Endothelial cell of hepatic sinusoid (primary cell): ENCODE measurements at regions not wholly inside any gene's neighbourhood (a gene's known extent, or its start where the extent isn't known, plus 50 kb on each side); places are given as distances from the start of the nearest gene placed in this dataset.
"Not testable (repeated sequence)": the region's sequence is repeated elsewhere in the genome, so short reads cannot be mapped to it uniquely, and the experiment has no call there.

Source experiments
- in situ Hi-C: cut with HindIII; loops from 2 replicates; pipeline ENCODE4 v1.10.0; 2017; ENCODE audit warnings: low sequenced_read_pairs

DNA sequence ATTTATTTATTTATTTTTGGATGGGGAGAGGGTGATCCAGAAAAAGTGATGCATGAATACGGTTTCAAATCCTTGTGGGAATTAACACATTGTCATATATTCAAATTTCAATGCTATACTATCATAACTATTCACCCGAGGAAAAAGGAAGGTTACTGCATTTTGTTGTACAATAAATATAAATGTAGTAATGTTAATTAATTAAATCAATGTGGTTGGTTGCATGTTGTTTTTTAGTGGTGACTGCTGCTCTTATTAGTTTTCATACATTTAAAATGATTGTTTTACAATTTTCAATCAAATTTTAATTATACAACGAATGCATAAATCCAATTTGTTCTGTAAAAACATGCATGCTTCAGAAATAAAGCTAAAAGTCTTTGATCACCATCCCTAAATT lies 180.5 kb downstream of the ZFP64 start:
- in situ Hi-C loops = no loop called here

DNA sequence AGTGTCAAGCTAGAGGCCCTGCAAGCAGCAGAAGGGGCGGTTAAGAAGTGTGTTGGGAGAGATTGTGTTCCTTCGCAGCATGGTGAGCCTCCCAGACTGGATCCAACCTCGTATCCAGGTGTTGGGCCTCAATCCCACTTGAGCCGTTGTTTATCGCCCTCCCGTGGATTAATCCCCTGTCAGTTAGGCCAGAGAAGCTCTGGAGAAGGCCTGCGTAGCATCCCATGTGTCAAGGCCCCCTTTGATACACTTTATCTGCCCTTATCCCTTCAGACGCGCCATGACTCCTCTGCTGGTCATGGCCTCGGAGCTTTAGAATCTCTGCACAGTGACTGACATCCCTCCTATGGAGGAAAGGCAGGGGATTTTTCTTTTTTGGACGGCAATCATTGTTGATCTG lies 181.0 kb downstream of the ZFP64 start:
- in situ Hi-C loops = no loop called here

DNA sequence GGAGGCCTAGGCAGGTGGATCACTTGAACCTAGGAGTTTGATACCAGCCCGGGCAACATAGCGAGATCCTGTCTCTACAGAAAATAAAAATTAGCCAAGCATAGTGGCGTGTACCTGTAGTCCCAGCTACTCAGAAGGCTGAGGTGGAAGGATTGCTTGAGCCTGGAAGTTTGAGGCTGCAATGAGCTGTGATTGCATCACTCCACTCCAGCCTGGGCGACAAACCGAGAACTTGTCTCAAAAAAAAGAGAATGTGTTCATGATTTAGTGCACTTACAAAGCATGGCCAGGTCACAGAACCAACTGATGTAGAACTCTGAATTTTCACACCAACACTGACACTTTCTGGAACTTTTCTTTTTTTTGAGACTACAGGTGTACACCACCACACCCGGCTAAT lies 182.7 kb downstream of the ZFP64 start:
- in situ Hi-C loops = no loop called here

DNA sequence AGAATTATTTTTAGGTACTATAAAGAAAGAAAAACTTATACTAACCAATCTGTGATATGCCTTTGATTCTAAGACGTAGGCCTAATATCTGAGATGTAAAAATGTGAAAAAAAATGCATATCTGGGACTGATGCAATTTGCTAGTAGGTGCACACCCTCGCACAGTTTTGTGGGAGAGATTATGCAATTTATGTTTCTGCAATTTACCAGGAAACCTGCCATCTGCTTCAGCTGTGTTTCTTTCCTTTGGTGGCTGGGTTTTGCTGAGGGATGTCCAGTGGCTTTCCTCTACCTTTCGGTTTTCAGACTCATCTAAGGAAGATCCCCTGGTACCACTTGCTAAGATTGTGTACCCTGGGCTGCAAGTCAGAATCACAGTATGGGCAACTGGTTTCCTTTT lies 186.9 kb downstream of the ZFP64 start:
- in situ Hi-C loops = no loop called here

DNA sequence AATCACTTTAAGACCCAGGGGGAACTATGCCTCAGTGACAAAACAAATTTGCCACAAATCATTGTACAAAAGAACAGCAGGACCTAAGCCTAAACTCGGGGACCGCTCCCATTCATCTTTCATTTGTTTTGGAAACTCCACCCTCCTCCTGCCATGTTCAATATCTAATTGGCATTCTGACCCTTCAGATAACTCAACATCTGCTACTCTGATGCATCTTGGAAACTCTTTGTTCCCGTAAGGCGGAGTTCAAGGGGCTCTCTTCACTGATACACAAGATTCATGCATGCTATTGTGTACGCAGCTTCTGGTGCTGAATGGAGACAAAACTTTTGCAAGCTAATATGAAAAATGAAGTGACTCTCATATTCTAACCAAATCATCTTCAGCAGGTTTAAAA lies 187.6 kb downstream of the ZFP64 start:
- in situ Hi-C loops = no loop called here

DNA sequence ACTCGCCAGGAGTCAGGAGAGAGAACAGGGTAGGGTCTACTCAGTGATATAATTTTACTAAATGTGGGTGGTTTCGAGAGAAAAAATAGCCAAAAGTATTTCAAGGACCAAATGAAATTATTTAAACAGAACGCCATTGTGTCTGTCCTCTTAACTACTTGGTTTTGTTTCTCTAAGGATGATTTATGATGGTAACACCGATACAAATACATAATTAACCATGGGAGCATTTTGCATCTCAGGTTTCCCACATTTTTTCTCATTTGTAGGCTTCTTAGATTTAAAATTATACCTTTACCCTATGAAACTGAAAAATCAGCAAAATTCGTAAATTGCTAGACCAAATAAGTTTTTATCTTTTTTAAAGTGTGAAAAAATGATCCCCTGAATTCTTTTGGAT lies 188.2 kb downstream of the ZFP64 start:
- in situ Hi-C loops = no loop called here

DNA sequence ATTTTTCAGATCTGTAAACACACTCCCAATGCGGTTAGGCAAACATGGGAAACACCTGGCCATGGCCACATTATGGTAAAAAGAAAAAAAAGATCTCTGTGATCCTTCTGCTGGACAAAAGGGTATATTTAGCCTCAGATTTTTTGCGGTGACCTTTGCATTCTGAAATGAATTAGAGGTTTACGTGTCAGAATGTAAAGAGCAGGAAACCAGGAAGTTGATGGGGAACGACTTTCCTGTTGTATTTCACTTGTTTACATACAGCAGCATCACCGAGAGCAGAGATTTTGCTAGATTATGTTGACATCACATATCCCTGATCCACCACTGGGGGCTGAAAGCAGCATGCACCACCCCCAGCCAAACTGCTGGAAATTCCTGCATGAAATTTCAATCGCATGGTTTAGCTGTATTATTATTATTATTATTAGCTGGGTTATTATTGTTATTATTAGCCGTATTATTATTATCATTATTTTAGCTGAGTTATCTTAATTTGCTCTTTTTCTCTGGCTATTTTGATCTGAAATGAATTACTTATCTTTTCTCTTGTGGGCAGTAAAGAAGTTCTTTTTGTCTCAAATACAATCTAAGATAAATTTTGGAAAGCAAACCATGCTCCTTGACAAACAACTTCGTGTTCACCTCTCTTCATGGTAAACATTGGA lies 189.4 kb downstream of the ZFP64 start:
- in situ Hi-C loops = no loop called here

DNA sequence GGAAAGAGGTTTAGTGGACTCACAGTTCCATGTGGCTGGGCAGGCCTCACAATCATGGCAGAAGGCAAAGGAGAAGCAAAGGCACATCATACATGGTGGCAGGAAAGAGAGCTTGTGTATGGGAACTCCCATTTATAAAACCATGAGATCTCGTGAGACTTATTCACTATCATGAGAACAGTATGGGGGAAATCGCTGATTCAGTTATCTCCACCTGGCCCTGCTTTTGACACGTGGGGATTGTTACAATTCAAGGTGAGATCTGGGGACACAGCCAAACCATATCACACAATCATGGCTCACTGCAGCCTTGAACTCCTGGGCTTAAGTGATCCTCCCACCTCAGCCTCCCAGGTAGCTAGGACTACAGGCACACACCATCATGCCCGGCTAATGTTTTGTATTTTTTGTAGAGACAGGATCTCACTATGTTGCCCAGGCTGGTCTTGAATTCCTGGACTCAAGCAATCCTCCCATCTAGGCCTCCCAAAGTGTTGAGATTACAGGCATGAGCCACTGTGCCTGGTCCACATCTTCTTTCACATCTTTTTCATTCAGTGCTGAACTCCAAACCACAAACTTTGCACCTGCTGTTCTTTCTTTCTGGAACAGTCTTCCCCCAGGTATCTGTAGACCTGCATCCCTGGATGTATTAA lies 194.2 kb downstream of the ZFP64 start:
- in situ Hi-C loops = not testable (repeated sequence)

DNA sequence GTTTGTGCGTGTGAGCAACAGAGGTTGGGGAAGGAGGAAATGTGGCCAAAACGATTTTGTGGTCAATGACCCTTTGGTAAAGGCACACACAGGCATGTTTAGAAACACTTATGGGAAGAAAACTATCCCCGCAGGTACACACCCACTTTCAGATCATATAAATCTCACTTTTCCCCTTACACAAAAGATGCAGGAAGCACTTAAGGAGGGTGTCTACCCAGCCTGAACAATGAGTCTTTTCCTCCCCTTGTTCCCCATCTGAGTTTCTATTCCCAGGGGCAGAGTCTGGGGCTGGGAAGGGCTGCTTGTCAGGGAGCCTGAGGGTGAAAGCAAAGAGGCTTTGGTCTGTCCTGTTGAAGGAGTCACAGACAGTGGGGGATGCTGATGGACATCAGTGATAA lies 193.2 kb upstream of the SALL4 start:
- in situ Hi-C loops = no loop called here

DNA sequence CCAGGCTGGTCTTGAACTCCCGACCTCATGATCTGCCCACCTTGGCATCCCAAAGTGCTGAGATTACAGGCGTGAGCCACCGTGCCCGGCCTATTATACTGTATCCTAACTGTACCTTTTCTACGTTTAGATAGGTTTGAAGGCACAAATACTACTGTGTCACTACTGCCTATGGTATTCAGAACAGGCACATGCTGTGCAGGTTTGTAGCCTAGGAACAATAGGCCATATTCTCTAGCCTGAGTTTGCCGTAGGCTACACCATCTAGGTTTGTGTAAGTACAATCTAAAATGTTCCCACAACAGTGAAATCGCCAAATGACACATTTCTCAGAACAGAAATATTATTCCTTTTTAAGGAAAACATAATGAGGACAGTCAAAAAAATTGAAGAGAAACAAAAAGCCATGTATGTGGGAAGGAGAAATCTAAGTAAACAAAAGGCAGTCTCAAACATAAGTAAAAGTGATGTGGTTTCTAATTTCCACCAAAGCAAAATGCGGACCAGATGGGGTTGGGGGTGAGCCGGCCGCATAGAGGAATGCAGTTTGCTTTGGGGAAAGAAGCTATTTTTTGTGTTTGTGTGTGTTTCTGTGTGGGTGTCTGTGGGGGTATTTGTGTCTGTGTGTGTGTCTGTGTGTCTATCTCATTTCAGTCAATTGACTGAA lies 192.6 kb upstream of the SALL4 start:
- in situ Hi-C loops = no loop called here

DNA sequence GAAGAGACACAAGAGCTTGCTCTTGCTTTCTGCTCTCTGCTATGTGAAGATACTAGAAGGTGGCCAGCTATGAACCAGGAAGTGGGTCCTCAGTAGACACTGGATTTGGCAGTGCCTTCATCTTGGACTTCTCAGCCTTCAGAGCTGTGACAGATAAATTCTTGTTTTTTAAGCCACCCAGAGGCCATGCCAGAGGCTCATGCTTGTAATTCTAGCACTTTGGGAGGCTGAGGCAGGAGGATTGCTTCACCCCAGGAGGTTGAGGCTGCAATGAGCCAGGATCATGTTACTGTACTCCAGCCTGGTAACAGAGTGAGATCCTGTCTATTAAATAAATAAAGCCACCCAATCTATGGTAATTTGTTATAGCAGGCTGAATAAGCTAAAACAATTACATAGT lies 185.5 kb upstream of the SALL4 start:
- in situ Hi-C loops = no loop called here

DNA sequence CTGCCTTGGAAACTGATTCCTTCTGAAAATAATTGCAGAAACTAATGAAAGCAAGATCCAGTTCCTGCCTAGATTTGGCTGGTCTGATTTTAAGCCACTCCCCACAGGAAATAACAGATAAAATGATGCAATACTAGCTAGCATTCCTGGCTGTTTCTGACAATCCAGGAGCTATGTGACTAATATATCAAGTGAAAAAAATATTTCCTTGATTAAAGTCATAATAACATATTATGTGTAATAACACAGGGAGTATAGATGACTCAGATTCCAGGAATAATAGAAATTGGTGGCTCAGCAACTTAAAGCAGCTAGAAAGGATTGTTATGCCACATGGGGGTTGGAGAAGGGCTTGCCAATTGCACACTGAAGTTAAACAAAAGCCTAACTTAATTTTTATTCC lies 182.7 kb upstream of the SALL4 start:
- in situ Hi-C loops = no loop called here

DNA sequence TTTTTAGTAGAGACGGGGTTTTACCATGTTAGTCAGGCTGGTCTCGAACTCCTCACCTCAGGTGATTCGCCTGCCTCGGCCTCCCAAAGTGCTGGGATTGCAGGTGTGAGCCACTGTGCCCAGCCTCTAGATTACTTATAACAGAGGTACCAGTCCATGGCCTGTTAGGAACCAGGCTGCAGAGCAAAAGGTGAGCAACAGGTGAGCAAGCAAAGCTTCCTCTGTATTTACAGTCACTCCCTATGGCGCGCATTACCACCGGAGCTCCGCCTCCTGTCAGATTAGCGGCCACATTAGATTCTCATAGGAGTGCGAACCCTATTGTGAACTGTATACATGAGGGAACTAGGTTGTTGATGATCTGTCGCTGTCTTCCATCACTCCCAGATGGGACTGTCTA lies 178.0 kb upstream of the SALL4 start:
- in situ Hi-C loops = no loop called here

DNA sequence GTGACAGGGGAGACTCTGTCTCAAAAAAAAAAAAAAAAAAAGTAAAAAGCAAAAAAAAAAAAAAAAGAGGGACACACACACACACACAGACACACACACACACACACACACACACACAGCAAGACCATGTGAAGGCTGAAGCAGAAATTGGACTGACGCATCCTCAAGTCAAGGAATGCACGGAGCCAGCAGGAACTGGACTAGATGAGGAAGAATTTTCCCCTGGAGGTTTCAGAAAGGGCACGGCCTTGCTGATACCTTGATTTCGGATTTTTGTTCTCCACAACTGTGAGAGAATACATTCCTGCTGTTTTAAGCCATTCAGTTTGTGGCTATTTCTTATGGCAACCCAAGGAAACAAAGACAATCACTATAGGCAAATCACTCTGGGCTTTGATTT lies 176.9 kb upstream of the SALL4 start:
- in situ Hi-C loops = no loop called here

DNA sequence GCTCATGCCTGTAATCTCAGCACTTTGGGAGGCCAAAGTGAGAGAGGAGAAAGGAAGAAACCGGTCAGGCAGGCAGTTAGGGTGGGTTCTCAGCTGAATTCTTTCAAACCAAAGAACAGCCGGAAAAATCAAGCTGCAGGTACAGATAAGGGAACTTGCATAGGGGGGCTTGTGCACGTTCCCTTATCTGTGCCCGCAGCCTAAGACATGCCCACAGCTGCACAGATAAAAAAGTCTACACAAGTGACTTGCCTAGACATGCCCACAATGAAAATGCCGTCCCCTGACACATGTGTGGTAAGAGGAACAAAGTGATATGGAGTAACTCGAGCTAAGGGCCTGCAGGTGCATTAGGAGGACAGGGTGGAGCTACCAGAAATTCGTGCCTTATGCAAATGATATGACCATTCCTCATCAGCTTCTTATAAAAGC lies 175.8 kb upstream of the SALL4 start:
- in situ Hi-C loops = no loop called here

DNA sequence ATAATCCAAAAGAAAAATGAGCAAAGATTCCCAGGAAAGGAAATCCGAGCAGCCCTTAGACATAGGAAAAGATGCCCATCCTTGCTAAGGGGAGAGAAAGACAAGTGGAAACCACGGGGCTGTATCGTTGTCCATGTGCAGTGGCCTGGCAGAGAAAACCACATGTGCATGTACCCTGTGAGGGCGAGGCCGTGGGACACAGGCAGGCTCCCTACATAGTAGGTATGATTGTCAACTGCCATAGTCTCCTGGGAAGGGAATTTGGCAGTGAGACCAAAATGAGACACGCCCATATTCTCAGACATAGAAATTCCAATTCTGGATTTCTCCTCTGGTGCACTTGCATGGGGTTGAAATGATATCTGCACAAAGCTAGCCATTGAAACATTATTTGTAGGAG lies 169.7 kb upstream of the SALL4 start:
- in situ Hi-C loops = no loop called here

DNA sequence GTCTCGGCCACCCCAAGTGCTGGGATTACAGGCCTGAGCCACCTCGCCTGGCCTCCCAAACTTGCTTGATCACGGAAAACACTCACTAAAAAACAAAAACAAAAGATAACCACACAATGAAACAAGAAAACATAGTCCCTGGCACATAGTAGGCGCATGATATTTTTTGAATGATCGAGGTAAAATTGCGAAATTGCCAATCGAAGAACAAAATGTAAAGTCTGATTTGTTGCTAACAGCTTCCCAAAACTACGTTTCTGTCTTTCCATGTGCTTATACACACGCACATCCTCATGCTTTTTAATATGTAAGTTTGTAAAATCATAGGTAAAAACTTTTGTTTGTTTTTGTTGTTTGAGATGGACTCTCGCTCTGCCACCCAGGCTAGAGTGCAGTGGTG lies 168.5 kb upstream of the SALL4 start:
- in situ Hi-C loops = no loop called here

DNA sequence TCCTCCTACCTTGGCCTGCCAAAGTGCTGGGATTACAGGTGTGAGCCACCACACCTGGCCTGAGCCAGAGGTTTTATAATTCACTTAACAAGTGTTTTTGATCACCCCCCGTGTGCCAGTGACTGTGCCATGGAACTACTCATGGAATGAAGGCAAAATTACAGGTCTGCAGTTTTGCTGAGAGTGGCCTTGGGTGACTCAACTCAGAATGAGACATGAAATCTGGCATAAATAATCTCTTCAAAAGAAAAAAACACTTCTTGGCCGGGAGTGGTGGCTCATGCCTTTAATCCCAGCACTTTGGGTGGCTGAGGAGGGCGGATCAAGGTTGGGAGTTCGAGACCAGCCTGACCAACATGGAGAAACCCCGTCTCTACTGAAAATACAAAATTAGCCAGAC lies 166.9 kb upstream of the SALL4 start:
- in situ Hi-C loops = no loop called here

DNA sequence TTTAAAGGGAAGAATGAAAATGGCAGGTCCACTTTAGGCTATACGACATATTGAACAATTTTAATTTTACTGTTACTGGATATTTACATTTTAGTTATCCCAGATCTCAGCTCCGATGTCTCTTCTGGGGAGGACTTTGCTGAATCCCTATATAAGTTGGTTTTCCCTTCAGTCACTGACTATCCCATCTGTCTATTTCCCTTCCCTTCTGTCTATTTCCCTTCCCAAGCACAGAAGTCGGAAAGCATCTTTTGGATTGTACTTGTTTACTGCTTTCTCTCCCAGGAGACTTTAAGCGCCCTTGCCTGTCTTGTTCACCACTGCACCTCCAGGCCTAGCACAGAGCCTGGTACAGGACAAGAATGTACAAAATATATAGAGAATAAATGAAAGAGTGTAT lies 165.8 kb upstream of the SALL4 start:
- in situ Hi-C loops = no loop called here

DNA sequence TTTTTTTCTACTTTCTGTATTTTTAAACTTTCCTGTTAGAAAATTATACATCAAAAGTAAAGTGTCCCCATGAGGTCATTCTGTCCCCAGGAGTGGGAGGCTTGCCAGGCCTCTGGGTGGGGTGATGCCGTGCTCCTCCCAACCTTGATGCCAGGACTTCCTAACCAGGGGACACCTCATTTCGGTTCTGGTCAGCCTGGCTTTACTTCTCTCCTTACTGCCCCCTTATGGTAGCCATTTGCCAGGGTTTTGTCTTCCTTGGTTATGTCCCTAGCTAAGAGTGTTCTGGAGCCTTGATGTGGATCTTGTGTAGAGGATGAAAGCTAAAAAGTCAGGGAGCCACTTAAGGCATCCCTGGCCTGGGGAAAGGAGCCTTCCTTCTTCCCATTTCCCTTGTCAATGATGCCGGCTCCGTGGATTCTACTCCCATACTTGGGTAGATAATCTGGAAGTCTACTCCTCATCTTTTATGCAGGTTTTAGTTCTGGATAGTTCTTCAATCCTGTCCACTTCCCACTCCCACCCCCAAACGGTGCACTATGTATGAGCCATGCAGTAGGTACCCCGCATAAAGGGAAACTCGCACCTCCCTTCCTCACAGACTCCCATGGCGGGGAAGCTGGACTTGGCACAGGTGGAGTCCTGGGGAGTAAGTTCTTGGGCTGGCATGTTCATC lies 164.1 kb upstream of the SALL4 start:
- in situ Hi-C loops = no loop called here

DNA sequence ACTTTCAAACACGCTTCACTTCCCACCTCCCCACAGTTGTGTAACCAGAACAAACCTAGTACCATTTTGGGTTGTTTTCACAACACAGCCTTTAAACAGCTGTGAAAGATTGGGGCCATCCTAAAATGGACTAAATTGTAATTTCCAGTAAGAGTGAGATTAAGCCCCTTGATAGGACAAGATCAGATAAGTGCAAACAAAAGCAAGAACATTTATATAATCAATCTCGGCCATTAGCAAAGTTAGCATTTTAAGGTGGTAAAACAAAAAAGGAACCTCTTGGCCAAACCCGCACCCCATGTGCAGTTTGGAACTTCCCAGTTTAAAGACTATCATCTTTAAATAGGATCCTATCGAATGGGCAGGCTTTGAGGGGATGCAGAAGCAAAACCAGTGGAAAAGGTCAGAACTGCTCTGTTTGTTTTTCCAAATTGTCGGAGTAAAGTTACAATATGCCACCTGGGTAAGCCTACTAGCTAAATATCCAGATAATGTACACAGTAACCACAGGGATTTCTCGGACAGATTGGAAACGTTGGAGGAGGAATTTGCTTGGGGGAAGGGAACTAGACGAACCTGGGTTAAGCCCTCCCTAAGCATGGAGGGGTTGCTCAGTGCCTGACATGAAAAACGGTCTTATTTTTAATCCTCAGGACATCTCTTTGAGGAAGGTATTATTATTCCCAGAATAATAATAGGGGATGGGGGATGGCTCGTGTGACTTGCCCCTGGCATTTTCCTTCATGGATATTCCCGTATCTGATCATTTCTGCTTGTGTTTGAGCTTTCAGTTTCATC lies 159.8 kb upstream of the SALL4 start:
- in situ Hi-C loops = no loop called here
